ENCODE measurements at regions not wholly inside any gene's neighbourhood (a gene's known extent, or its start where the extent isn't known, plus 50 kb on each side); places are given as distances from the start of the nearest gene placed in this dataset.

GRCh38 chr5:103369125-103370120 lies 110.9 kb downstream of the MACIR start:
- Mint-ChIP-seq H3K4me1 (ENCODE audit: insufficient read depth, unreplicated experiment) (peaks cover under 1% of the 10 kb centered on the region), H3K27me3 (ENCODE audit: insufficient read depth, unreplicated experiment) (no peaks in the 10 kb centered on the region), H3K4me3 (ENCODE audit: unreplicated experiment) (no peak overlapping the region), H3K36me3 (ENCODE audit: insufficient read depth, unreplicated experiment) (no peaks in the 10 kb centered on the region), H3K27ac (ENCODE audit: low read depth, unreplicated experiment) (no peak overlapping the region), H3K9me3 (ENCODE audit: unreplicated experiment) (no peaks in the 10 kb centered on the region)
- BruUV-seq (replicated peaks) = no TSS peak
- CTCF ChIA-PET = interaction anchor here (0.6 to 1.0 kb wide), 2 partner anchors 9 to 15 kb away, joined by 3 to 4 read pairs; no protein-coding TSS in a partner anchor
- POLR2A ChIA-PET = no interaction called here
- intact Hi-C loops (cut with micrococcal nuclease) = no loop called here
- DNase-seq (ENCODE audit: unreplicated experiment) = no peak
- no peak for TF ChIP-seq CTCF (IDR thresholded peaks at IDR 0.05; ENCODE audit: unreplicated experiment)

DNA sequence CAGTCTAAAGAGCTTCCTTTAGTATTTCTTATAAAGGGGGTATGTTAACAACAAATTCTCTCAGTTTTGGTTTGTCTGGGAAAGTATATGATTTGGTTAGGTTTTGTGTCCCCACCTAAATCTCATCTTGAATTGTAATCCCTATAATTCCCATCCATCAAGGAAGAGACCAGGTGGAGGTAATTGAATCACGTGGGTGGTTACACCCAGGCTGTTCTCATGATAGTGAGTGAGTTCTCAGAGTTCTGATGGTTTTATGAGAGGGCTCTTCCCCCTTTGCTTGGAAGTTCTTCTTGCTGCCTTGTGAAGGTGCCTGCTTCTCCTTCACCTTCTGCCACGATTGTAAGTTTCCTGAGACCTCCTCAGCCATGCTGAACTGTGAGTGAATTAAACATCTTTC lies 109.1 kb downstream of the MACIR start:
- Mint-ChIP-seq H3K9me3 (ENCODE audit: unreplicated experiment) (no peaks in the 10 kb centered on the region), H3K27ac (ENCODE audit: low read depth, unreplicated experiment) (no peak overlapping the region), H3K36me3 (ENCODE audit: insufficient read depth, unreplicated experiment) (no peaks in the 10 kb centered on the region), H3K4me3 (ENCODE audit: unreplicated experiment) (no peak overlapping the region), H3K4me1 (ENCODE audit: insufficient read depth, unreplicated experiment) (peaks cover 8% of the 10 kb centered on the region), H3K27me3 (ENCODE audit: insufficient read depth, unreplicated experiment) (no peaks in the 10 kb centered on the region)
- DNase-seq (ENCODE audit: unreplicated experiment) = no peak
- ChIA-PET CTCF (no interaction called here), POLR2A (no interaction called here)
- TF ChIP-seq CTCF (IDR thresholded peaks at IDR 0.05; ENCODE audit: unreplicated experiment) = no peak
- intact Hi-C loops (cut with micrococcal nuclease) = no loop called here
- BruUV-seq (replicated peaks) = no TSS peak

DNA sequence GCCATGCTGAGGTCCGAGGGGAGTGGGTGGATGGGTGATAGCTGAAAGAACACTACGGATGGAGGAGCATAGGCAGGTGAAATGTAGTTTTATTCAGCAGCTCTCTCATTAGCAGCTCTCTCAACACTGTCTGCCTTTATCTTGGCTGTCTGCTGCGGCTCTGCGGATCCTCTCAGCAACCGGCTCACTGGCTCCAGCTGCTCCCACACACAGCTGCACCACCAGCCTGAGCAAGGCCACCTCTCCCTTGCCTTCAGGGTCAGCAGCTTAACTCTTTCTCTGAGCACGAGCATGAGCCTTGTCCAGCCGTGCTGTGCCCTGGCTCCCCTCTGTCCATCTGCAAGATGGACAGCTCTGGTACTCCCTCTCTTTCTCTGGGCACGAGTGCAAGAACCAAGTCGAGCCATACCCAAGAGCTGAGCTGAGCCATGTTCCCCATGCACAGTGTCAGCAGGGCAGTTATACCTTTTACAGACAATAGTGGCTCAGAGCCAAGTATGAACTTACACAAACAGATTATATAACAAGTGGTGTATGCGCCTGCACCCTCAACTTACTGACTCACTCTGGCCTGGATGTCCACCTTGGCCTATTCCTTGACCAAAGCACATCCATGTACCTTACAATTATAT lies 108.5 kb downstream of the MACIR start:
- no peak overlapping the region for H3K4me3 Mint-ChIP-seq (ENCODE audit: unreplicated experiment)
- H3K27ac Mint-ChIP-seq (ENCODE audit: low read depth, unreplicated experiment) = no peak overlapping the region
- intact Hi-C loops (cut with micrococcal nuclease) = no loop called here
- H3K36me3 Mint-ChIP-seq (ENCODE audit: insufficient read depth, unreplicated experiment) = no peaks in the 10 kb centered on the region
- H3K27me3 Mint-ChIP-seq (ENCODE audit: insufficient read depth, unreplicated experiment) = no peaks in the 10 kb centered on the region
- no TSS peak for BruUV-seq (replicated peaks)
- peaks cover 8% of the 10 kb centered on the region for H3K4me1 Mint-ChIP-seq (ENCODE audit: insufficient read depth, unreplicated experiment)
- DNase-seq (ENCODE audit: unreplicated experiment) = no peak
- TF ChIP-seq CTCF (IDR thresholded peaks at IDR 0.05; ENCODE audit: unreplicated experiment) = no peak
- no peaks in the 10 kb centered on the region for H3K9me3 Mint-ChIP-seq (ENCODE audit: unreplicated experiment)
- ChIA-PET POLR2A (interaction anchor here (1.2 kb wide), 1 partner anchor 9 kb away, joined by 3 read pairs; no protein-coding TSS in a partner anchor), CTCF (interaction anchor here (1.2 kb wide), 1 partner anchor 111 kb away, joined by 3 read pairs; no protein-coding TSS in a partner anchor)

- H3K4me3 Mint-ChIP-seq (ENCODE audit: unreplicated experiment) = no peak overlapping the region
- H3K27ac Mint-ChIP-seq (ENCODE audit: low read depth, unreplicated experiment) = no peak overlapping the region
- no peaks in the 10 kb centered on the region for H3K9me3 Mint-ChIP-seq (ENCODE audit: unreplicated experiment)
- CTCF ChIA-PET = no interaction called here
- H3K36me3 Mint-ChIP-seq (ENCODE audit: insufficient read depth, unreplicated experiment) = no peaks in the 10 kb centered on the region
- peaks cover 8% of the 10 kb centered on the region for H3K4me1 Mint-ChIP-seq (ENCODE audit: insufficient read depth, unreplicated experiment)
- TF ChIP-seq CTCF (IDR thresholded peaks at IDR 0.05; ENCODE audit: unreplicated experiment) = no peak
- BruUV-seq (replicated peaks) = no TSS peak
- peak; percentile 24 for DNase-seq (ENCODE audit: unreplicated experiment)
- H3K27me3 Mint-ChIP-seq (ENCODE audit: insufficient read depth, unreplicated experiment) = no peaks in the 10 kb centered on the region
- intact Hi-C loops (cut with micrococcal nuclease) = no loop called here
- POLR2A ChIA-PET = no interaction called here
These were observed 105.5 kb downstream of the MACIR start for GRCh38 chr5:103364074-103364473.
